SK-N-SH (cell line): ENCODE measurements at regions not wholly inside any gene's neighbourhood (a gene's known extent, or its start where the extent isn't known, plus 50 kb on each side); places are given as distances from the start of the nearest gene placed in this dataset.

ENCODE experiments used
- CTCF ChIA-PET: fragments of 300-600, 350-600 bp; formaldehyde crosslinking; extraction: SDS; loops from one replicate; lab custom pipeline; 2021; lab: Yijun Ruan, JAX
- POLR2A ChIA-PET: fragments of 350-600 bp; sonication (Branson Sonifier 250); formaldehyde crosslinking; extraction: SDS; loops from one replicate; lab custom pipeline; 2020; ENCODE audit warnings: antibody characterized with exemption, inconsistent platforms; lab: Yijun Ruan, JAX
- DNase-seq: peaks from one replicate; pipeline ENCODE4 v3.0.0; 2012
- H2AFZ ChIP-seq: fragments of 200-600 bp; sonication (generic); 2 replicates; pipeline ENCODE4 v1.8.1; 2016; ENCODE audit warnings: antibody characterized with exemption, mild to moderate bottlenecking, low read depth
- H3F3A ChIP-seq: fragments of 200-600 bp; sonication (generic); replicated peaks from 2 replicates; pipeline ENCODE3; 2016; ENCODE audit warnings: antibody characterized with exemption, mild to moderate bottlenecking; ENCODE audit not compliant: insufficient read depth
- H3K27ac ChIP-seq, 2 experiments: fragments of 200-500 bp in 1 of 2; fragments of 200-600 bp in 1 of 2; sonication (Bioruptor generic) in 1 of 2; sonication (generic), shearing (Covaris generic) in 1 of 2; 2 replicates each; pipeline versions ENCODE4 v1.5.1 to v1.6.1; 2014 to 2016; ENCODE audit warnings: low read depth in 2 of 2, inconsistent platforms in 1 of 2, low read length in 1 of 2, mild to moderate bottlenecking in 1 of 2, mixed read lengths in 1 of 2
- H3K27me3 ChIP-seq: fragments of 200-600 bp; sonication (generic), shearing (Covaris generic); 2 replicates; pipeline ENCODE4 v1.6.1; 2016; ENCODE audit warnings: mixed run types; ENCODE audit not compliant: insufficient read depth
- H3K36me3 ChIP-seq, 2 experiments: fragments of 200-500 bp in 1 of 2; fragments of 200-600 bp in 1 of 2; sonication (Bioruptor generic) in 1 of 2; sonication (generic) in 1 of 2; replicated peaks in 1 of 2; 2 replicates each; pipeline versions ENCODE3 to v1.5.1; 2014 to 2016; ENCODE audit warnings: low read length in 1 of 2, mild to moderate bottlenecking in 1 of 2; ENCODE audit not compliant: insufficient read depth in 2 of 2, control insufficient read depth in 1 of 2
- H3K4me1 ChIP-seq, 2 experiments: fragments of 200-500 bp in 1 of 2; fragments of 200-600 bp in 1 of 2; sonication (Bioruptor generic) in 1 of 2; sonication (generic), shearing (Covaris generic) in 1 of 2; 2 replicates each; pipeline versions ENCODE4 v1.5.1 to v1.6.1; 2014 to 2016; ENCODE audit warnings: low read depth in 1 of 2, low read length in 1 of 2, mixed run types in 1 of 2; ENCODE audit not compliant: insufficient read depth in 2 of 2, control insufficient read depth in 1 of 2
- H3K4me2 ChIP-seq: fragments of 200-600 bp; sonication (generic), shearing (Covaris generic); 2 replicates; pipeline ENCODE4 v1.6.1; 2017; ENCODE audit warnings: mixed run types
- H3K4me3 ChIP-seq, 2 experiments: fragments of 200-500 bp in 1 of 2; fragments of 200-600 bp in 1 of 2; sonication (Bioruptor generic) in 1 of 2; sonication (generic), shearing (Covaris generic) in 1 of 2; 2 replicates each; pipeline versions ENCODE4 v1.5.1 to v1.8.1; 2014 to 2016; ENCODE audit warnings: low read depth in 2 of 2, inconsistent platforms in 1 of 2, low read length in 1 of 2, mild to moderate bottlenecking in 1 of 2, mixed read lengths in 1 of 2, moderate library complexity in 1 of 2
- H3K79me2 ChIP-seq: fragments of 200-600 bp; sonication (generic); 2 replicates; pipeline ENCODE4 v1.8.1; 2017; ENCODE audit warnings: mild to moderate bottlenecking; ENCODE audit not compliant: insufficient read depth
- H3K9ac ChIP-seq: fragments of 200-600 bp; sonication (generic); 2 replicates; pipeline ENCODE4 v1.6.1; 2017; ENCODE audit warnings: mixed run types
- H3K9me2 ChIP-seq: fragments of 200-600 bp; sonication (generic); 2 replicates; pipeline ENCODE4 v1.6.1; 2017; ENCODE audit warnings: mixed run types
- H3K9me3 ChIP-seq: fragments of 200-600 bp; sonication (generic); 2 replicates; pipeline ENCODE4 v1.6.1; 2017; ENCODE audit warnings: mixed run types, mild to moderate bottlenecking, moderate library complexity
- H4K20me1 ChIP-seq: fragments of 200-600 bp; sonication (generic); 2 replicates; pipeline ENCODE4 v1.6.1; 2017; ENCODE audit warnings: mild to moderate bottlenecking, mixed run types; ENCODE audit not compliant: insufficient read depth
- EP300 ChIP-seq, 2 experiments: IDR thresholded peaks; 2 replicates each; pipeline versions ENCODE4 v1.4.0 to v1.6.1; 2012; ENCODE audit warnings: borderline replicate concordance in 1 of 2, low read depth in 1 of 2, low read length in 1 of 2
- FOXJ3 ChIP-seq: sonication (generic); formaldehyde crosslinking; IDR thresholded peaks from 2 replicates; pipeline ENCODE4 v1.5.1; 2020; ENCODE audit warnings: mild to moderate bottlenecking, missing genetic modification reagents
- IRF3 ChIP-seq: fragments of 150-350 bp; IDR thresholded peaks from 2 replicates; pipeline ENCODE4 v1.6.1; 2016; ENCODE audit warnings: mild to moderate bottlenecking, low read depth, low read length
- MAX ChIP-seq: IDR thresholded peaks from 2 replicates; pipeline ENCODE4 v1.4.0; 2012; ENCODE audit warnings: low read depth
- MXI1 ChIP-seq: IDR thresholded peaks from 2 replicates; pipeline ENCODE4 v1.6.1; 2012; ENCODE audit warnings: mild to moderate bottlenecking, low read depth, low read length, improper control_type of control experiment
- NRF1 ChIP-seq: IDR thresholded peaks from 2 replicates; pipeline ENCODE4 v1.6.1; 2012; ENCODE audit warnings: low read depth, mild to moderate bottlenecking, low read length
- PBX3 ChIP-seq: IDR thresholded peaks from 2 replicates; pipeline ENCODE4; 2012
- POLR2AphosphoS5 ChIP-seq: IDR thresholded peaks from 2 replicates; pipeline ENCODE4 v1.6.1; 2012; ENCODE audit warnings: low read depth, low read length
- RCOR1 ChIP-seq: fragments of 150-350 bp; IDR thresholded peaks from 2 replicates; pipeline ENCODE4 v1.6.1; 2017; ENCODE audit warnings: antibody characterized with exemption, low read length
- RXRA ChIP-seq: IDR thresholded peaks from 2 replicates; pipeline ENCODE4 v1.4.0; 2012; ENCODE audit warnings: low read depth, mild to moderate bottlenecking, borderline replicate concordance
- SIN3A ChIP-seq: IDR thresholded peaks from 2 replicates; pipeline ENCODE4 v1.6.1; 2012; ENCODE audit warnings: low read depth, mild to moderate bottlenecking, low read length, moderate library complexity, borderline replicate concordance
- ZBTB33 ChIP-seq: IDR thresholded peaks from 2 replicates; pipeline ENCODE4 v1.4.0; 2012; ENCODE audit warnings: low read depth, borderline replicate concordance
- WGBS: methylation state at CpG from one replicate; pipeline ENCODE4 v1.1.6; 2017; ENCODE audit warnings: low lambda C conversion rate; 5-methylcytosine and 5-hydroxymethylcytosine counted together

- no peaks in the 10 kb centered on the region for H4K20me1 ChIP-seq
- H3K79me2 ChIP-seq: no peaks in the 10 kb centered on the region
- no peaks in the 10 kb centered on the region for H3K9me2 ChIP-seq
- H3F3A ChIP-seq: no peaks in the 10 kb centered on the region
- H3K9me3 ChIP-seq: no peaks in the 10 kb centered on the region
- no peak overlapping the region for H3K4me3 ChIP-seq
- H3K27ac ChIP-seq: peak overlapping the region in 1 of 2 experiments; percentile 19; a peak in 2 of 4 replicates
- DNase-seq: no peak
- ChIA-PET CTCF (interaction anchor here (1.0 kb wide), 1 partner anchor 8 kb away, joined by 4 read pairs; no protein-coding TSS in a partner anchor), POLR2A (no interaction called here)
- H3K27me3 ChIP-seq: no peaks in the 10 kb centered on the region
- whole genome bisulfite sequencing: 64% methylated on average over 1 of the region's 1 CpG
- H3K4me1 ChIP-seq: peaks cover 0 to 4% of the 10 kb centered on the region in 2 experiments; a peak in 1 of 4 replicates
- TF ChIP-seq FOXJ3 (CRISPR knock-in tag) (no peak), NRF1 (no peak), PBX3 (no peak)
- no peaks in the 10 kb centered on the region for H3K36me3 ChIP-seq
- H2AFZ ChIP-seq: no peak overlapping the region
- H3K9ac ChIP-seq: no peak overlapping the region
- H3K4me2 ChIP-seq: no peak overlapping the region
These were observed 123.5 kb upstream of the SPDL1 start for GRCh38 chr5:169460123-169460522.

- no peak for DNase-seq
- Histone ChIP-seq H3K9me3 (no peaks in the 10 kb centered on the region), H3K9me2 (no peaks in the 10 kb centered on the region), H3K4me3 (no peak overlapping the region), H3K27ac (no peak overlapping the region), H3K4me1 (peaks cover 0 to 4% of the 10 kb centered on the region in 2 experiments; a peak in 1 of 4 replicates), H4K20me1 (no peaks in the 10 kb centered on the region), H3K9ac (no peak overlapping the region), H3K36me3 (no peaks in the 10 kb centered on the region), H3K27me3 (no peaks in the 10 kb centered on the region), H3K79me2 (no peaks in the 10 kb centered on the region), H3K4me2 (no peak overlapping the region), H3F3A (no peaks in the 10 kb centered on the region), H2AFZ (no peak overlapping the region)
- 81% methylated on average over 5 of the region's 5 CpGs for WGBS
- TF ChIP-seq SIN3A (no peak), RXRA (no peak), EP300 (IDR thresholded peaks at IDR 0.05; ENCODE audit: borderline replicate concordance in 1 of 2, low read depth in 1 of 2, low read length in 1 of 2) (no peak), IRF3 (no peak), POLR2AphosphoS5 (no peak), MXI1 (no peak), ZBTB33 (no peak), RCOR1 (no peak), MAX (no peak)
- ChIA-PET CTCF (interaction anchor here (0.7 to 1.3 kb wide), 2 partner anchors 13 to 25 kb away, joined by 3 to 4 read pairs; no protein-coding TSS in a partner anchor), POLR2A (no interaction called here)
These were observed 125.4 kb upstream of the SPDL1 start for GRCh38 chr5:169458221-169458620.
